ENCODE measurements at regions not wholly inside any gene's neighbourhood (a gene's known extent, or its start where the extent isn't known, plus 50 kb on each side); places are given as distances from the start of the nearest gene placed in this dataset.

GRCh38 chr7:42753811-42754363 lies 158.0 kb downstream of the C7orf25 start:
- no peaks in the 10 kb centered on the region for H4K20me1 ChIP-seq (ENCODE audit: insufficient read depth, low read length)
- H3K4me2 ChIP-seq (ENCODE audit: insufficient read depth, low read length): no peak overlapping the region
- DNase-seq: no peak
- no peak for ATAC-seq (ENCODE audit: insufficient read depth, low read depth)
- peaks cover 6% of the 10 kb centered on the region for H3K9me3 ChIP-seq (ENCODE audit: insufficient read depth, low read length, severe bottlenecking)
- no peaks in the 10 kb centered on the region for H3K79me2 ChIP-seq (ENCODE audit: insufficient read depth, low read length)
- no peaks in the 10 kb centered on the region for H3K36me3 ChIP-seq (ENCODE audit: insufficient read depth, low read length)
- TF ChIP-seq EZH2 (IDR thresholded peaks at IDR 0.05; ENCODE audit: borderline replicate concordance, low read depth, low read length, severe bottlenecking) (no peak), CTCF (IDR thresholded peaks at IDR 0.05; ENCODE audit: borderline replicate concordance, extremely low read depth, low read length, poor library complexity, severe bottlenecking) (no peak)
- no peak overlapping the region for H3K4me3 ChIP-seq (ENCODE audit: low read depth in 1 of 2, low read length in 2 of 2)
- no peak overlapping the region for H3K9ac ChIP-seq (ENCODE audit: low read depth, low read length)
- no peaks in the 10 kb centered on the region for H3K27me3 ChIP-seq (ENCODE audit: insufficient read depth, low read length, poor library complexity)
- H2AFZ ChIP-seq (ENCODE audit: low read depth, low read length): no peak overlapping the region
- H3K27ac ChIP-seq (ENCODE audit: low read length): no peak overlapping the region
- no peaks in the 10 kb centered on the region for H3K4me1 ChIP-seq (ENCODE audit: insufficient read depth, low read length)

GRCh38 chr7:42753367-42753766 lies 158.5 kb downstream of the C7orf25 start:
- H3K27me3 ChIP-seq (ENCODE audit: insufficient read depth, low read length, poor library complexity): no peaks in the 10 kb centered on the region
- no peak overlapping the region for H2AFZ ChIP-seq (ENCODE audit: low read depth, low read length)
- TF ChIP-seq CTCF (IDR thresholded peaks at IDR 0.05; ENCODE audit: borderline replicate concordance, extremely low read depth, low read length, poor library complexity, severe bottlenecking) (no peak), EZH2 (IDR thresholded peaks at IDR 0.05; ENCODE audit: borderline replicate concordance, low read depth, low read length, severe bottlenecking) (no peak)
- H3K27ac ChIP-seq (ENCODE audit: low read length): no peak overlapping the region
- H3K9me3 ChIP-seq (ENCODE audit: insufficient read depth, low read length, severe bottlenecking): peaks cover 3% of the 10 kb centered on the region
- H3K79me2 ChIP-seq (ENCODE audit: insufficient read depth, low read length): no peaks in the 10 kb centered on the region
- no peaks in the 10 kb centered on the region for H3K36me3 ChIP-seq (ENCODE audit: insufficient read depth, low read length)
- DNase-seq (no peak), ATAC-seq (ENCODE audit: insufficient read depth, low read depth) (no peak)
- H3K4me2 ChIP-seq (ENCODE audit: insufficient read depth, low read length): no peak overlapping the region
- H4K20me1 ChIP-seq (ENCODE audit: insufficient read depth, low read length): no peaks in the 10 kb centered on the region
- no peak overlapping the region for H3K9ac ChIP-seq (ENCODE audit: low read depth, low read length)
- no peak overlapping the region for H3K4me3 ChIP-seq (ENCODE audit: low read depth in 1 of 2, low read length in 2 of 2)
- H3K4me1 ChIP-seq (ENCODE audit: insufficient read depth, low read length): no peaks in the 10 kb centered on the region

GRCh38 chr7:42750172-42750571 lies 161.7 kb downstream of the C7orf25 start:
- ATAC-seq (ENCODE audit: insufficient read depth, low read depth) (no peak), DNase-seq (no peak)
- Histone ChIP-seq H4K20me1 (ENCODE audit: insufficient read depth, low read length) (no peaks in the 10 kb centered on the region), H3K9ac (ENCODE audit: low read depth, low read length) (no peak overlapping the region), H3K4me2 (ENCODE audit: insufficient read depth, low read length) (no peak overlapping the region), H3K4me3 (ENCODE audit: low read depth in 1 of 2, low read length in 2 of 2) (no peak overlapping the region), H3K9me3 (ENCODE audit: insufficient read depth, low read length, severe bottlenecking) (peaks cover 3% of the 10 kb centered on the region), H3K27me3 (ENCODE audit: insufficient read depth, low read length, poor library complexity) (no peaks in the 10 kb centered on the region), H3K79me2 (ENCODE audit: insufficient read depth, low read length) (no peaks in the 10 kb centered on the region), H3K36me3 (ENCODE audit: insufficient read depth, low read length) (no peaks in the 10 kb centered on the region), H3K27ac (ENCODE audit: low read length) (no peak overlapping the region), H3K4me1 (ENCODE audit: insufficient read depth, low read length) (peaks cover 15% of the 10 kb centered on the region; the same call in 1 of the 2 replicates), H2AFZ (ENCODE audit: low read depth, low read length) (no peak overlapping the region)
- no peak for TF ChIP-seq CTCF (IDR thresholded peaks at IDR 0.05; ENCODE audit: borderline replicate concordance, extremely low read depth, low read length, poor library complexity, severe bottlenecking)
- no peak for TF ChIP-seq EZH2 (IDR thresholded peaks at IDR 0.05; ENCODE audit: borderline replicate concordance, low read depth, low read length, severe bottlenecking)

Data from DND-41 (cell line).